HG03442 (cell line): ENCODE measurements at regions not wholly inside any gene's neighbourhood (a gene's known extent, or its start where the extent isn't known, plus 50 kb on each side); places are given as distances from the start of the nearest gene placed in this dataset.

Source experiments
- ATAC-seq: cut with Tn5 transposase; IDR thresholded peaks from one replicate; pipeline ENCODE4 v1.9.1; 2021; ENCODE audit warnings: mild to moderate bottlenecking, moderate library complexity; ENCODE audit not compliant: unreplicated experiment

- ATAC-seq, result no peak
Observed at GRCh38 chr7:46203926-46204325, 282.9 kb upstream of the IGFBP3 start.

DNA sequence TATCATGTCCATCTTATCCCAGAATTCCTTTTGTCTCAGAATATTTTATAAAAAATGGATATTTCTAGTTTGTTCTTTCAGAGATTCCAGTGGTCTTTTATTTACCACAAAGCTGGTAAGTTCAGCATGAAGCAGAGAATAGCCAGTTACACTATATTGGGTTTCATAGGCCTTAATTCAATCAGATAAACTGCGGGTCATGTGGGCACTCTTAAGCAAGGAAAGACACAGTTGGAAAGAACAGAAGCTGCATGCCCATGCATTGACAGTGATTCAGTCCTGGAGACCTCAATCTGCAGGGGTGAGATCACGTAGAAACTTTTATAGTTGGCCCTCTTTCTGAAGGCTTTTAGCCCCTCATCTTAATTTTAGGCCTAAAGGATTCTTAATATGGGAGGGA is 281.3 kb upstream of the IGFBP3 start:
- no peak for ATAC-seq

DNA sequence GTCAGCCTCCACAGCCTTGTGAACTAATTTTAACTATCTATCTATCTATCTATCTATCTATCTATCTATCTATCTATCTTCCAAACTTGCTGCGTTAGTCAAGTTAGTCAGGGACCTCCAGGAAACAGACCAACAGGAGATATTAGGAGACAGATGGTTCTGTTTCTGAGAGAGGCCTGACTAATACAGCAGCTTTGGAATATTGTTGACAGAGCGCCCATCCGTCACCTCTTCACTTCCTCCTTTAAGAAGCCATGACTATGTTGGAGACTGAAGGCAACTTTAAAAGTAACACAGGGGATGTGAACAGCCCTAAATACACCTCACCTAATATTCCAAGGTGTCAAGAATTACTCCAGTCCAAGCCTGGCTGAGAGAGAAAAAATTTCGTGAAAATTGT is 280.9 kb upstream of the IGFBP3 start:
- no peak for ATAC-seq

GRCh38 chr7:46198701-46199100 is 277.6 kb upstream of the IGFBP3 start:
- ATAC-seq, result no peak

DNA sequence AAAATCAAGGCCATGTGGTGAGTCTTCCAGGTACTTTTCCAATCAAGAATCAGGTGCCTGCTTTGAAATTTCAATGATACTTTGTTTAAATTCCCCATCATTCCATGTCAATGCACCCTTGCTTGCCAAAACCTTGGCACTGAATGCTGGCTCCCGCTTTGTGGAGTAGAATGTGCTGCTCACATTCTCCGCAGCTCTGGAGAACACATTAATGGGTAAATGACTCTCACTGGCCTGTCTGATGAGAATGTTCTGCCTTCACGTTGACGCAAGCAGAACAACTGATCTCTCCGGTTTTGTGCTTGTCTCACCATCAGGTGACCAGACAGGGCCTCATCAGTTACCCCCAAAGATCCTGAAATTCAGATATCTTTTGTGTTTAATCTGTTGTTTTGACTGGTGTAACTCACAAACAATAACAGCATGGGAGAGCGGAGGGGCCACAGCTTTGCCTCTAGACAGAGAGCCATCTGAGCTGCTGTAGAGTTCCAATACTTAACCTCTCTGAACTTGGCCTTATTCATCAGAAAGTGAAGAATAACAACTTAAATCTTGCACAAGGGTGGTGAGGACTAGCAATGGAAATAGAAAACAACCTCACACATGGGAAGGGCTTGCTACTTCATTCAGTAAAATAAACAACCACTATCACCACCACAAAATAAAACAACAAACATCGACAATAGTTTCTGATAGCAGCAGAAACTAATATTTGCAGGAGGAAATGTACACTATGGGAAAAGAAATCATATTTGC is 276.9 kb upstream of the IGFBP3 start:
- ATAC-seq, result no peak

- ATAC-seq, result no peak
Observed at GRCh38 chr7:46195934-46196333, 274.9 kb upstream of the IGFBP3 start.

GRCh38 chr7:46192271-46192670 is 271.2 kb upstream of the IGFBP3 start:
- no peak for ATAC-seq

DNA sequence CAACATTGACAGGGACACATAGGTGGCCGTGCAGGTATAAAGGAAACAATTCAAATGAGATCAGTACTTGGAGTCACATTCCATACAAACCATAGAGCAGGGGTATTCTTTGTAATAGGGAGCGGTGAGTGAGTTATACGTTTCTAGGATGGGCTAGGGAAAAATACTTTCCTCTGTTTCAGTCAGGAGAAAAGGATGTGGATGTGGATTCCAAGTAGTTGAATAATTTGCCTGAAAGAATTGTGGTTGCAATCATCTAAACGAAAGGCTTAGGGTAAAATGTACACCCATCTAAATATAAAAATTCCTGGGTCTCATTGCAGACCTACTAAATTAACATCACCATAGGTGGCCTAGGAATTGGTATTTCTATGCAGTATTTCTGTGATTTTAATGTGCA is 270.7 kb upstream of the IGFBP3 start:
- no peak for ATAC-seq

GRCh38 chr7:46191296-46191695 is 270.2 kb upstream of the IGFBP3 start:
- ATAC-seq, result no peak

- no peak for ATAC-seq
Observed at GRCh38 chr7:46189255-46189790, 268.3 kb upstream of the IGFBP3 start.

DNA sequence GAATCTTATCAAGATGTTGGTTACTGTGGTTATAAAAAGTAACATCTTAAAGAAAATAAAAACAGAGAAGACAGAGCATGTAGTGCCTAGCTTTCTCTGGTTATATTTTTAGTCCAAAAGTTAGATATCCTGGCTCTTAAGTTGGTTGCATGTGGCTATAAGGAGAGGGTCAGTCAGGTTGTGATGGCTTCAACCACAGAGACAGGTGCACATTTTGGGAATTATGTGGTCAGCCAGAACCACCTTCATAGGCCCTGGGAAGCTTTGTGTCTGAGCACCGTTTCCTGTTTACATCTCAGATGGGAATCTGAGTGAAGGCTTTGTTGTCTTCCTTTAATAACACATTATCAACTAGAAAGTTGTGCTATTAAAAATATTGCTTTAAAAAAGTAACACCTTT is 265.1 kb upstream of the IGFBP3 start:
- ATAC-seq, result no peak

DNA sequence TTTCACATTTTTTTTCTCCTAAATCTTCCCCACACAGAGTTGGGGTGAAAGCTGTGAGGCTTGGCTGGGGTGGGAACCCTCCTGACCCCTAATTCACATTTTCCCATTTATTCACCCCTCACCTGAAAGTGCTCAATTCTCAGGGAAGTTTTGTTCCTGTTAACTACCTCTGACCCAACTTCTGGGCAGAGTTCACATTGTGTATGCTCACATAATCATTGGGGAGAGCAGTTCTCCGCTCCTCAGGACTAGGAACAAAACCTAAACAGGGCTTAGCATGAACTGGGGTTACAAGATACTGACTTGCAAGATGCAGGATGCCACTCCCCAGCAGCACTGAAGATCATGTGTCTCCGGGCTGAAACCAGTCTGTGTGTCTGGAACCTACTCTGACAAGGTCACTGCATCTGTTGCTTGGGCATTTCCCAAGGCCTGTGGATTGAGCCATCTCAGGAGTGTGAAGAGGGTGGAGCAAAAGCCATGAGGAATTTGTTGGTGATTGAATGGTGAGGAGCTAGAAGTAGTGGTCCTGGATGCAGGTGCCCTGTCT is 258.1 kb upstream of the IGFBP3 start:
- ATAC-seq, result no peak

DNA sequence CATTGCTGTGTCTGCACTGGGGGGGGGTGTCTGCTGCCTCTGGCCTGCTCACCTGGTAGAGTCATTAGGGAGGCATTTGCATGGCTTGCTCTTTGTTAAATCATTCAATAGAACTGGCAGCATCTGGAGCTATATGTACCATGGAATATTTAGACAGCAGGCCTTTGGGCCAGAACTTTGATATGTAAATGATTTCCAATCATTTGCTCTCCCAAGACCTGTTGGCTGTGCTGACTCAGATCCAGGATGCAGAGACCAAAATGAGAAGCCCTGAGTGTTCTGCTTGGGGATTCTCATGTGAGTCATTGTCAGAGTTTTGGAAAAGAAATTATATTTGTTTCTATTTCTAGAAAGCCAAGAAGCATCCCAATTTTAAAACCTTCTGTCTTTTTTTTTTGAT is 257.6 kb upstream of the IGFBP3 start:
- no peak for ATAC-seq

DNA sequence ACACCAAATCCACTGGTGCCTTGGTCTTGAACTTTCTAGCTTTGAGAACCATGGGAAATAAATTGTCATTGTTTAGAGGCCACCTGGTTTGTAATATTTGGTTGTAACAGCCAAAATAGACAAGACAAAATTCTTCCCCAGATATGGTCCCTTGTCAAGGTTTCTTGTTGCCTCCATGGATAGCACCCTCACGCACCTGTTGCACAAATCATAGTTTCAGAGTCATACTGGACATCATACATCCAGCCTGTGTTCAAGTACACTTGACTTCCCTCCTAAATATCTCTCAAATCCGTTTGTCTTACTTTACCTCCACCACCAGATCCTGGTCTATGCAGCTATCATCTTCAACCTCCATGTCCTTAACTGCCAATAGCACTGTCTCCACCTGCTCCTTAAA is 256.7 kb upstream of the IGFBP3 start:
- ATAC-seq, result no peak

- ATAC-seq, result no peak
Observed at GRCh38 chr7:46175221-46175620, 254.1 kb upstream of the IGFBP3 start.

DNA sequence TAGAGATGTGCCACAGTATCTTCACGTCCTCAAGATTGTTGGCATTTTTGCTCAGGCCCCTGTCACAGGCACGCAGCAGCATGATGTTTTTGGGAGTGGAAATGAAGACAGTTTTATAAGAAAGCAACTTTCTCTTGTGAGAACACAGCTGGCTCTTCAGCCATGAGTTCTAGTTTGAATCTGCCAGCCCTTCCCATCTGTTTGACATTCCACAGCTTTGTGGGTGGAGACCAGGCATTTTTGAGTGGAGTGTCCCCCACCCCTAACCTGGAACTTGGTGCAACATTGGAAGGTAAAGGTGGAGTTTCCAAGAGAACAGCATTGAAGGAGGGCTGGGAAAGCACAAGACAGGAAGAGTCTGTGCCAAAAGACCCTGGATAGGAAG is 253.1 kb upstream of the IGFBP3 start:
- ATAC-seq, result no peak

DNA sequence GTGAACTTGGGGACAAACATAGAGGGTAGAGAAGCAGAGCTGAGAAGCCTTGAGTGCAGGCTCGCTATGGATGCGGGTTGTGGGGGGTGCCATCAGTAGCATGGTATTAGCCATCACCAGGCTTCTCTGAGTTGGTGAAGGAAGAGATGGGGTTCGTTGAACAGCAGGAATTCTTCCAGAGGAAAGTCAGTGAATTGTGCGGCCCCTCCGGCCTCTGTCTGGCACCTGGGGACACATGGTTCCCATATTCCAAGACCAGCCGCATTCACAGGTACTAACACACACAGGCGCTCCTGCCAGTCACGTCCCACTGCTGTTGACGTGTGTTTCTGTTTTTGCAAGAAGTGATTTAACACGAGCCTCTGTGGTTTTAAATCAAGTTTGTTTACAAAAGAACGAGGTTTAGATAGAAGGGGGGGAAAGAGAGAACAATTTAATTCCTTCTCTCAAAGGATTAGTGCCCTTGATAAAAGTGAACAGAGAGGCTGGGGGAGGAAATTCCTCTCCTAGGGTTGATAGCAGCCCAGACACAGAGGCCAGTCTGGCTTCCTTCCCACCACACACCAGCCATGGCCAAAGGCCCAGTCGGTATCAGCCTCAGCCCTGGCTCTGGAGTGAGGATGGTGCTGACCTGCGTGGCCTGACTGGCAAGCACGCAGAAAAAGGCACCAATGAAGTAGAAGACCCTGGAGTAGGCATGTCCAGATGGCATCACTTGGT is 252.6 kb upstream of the IGFBP3 start:
- ATAC-seq, result no peak

GRCh38 chr7:46170792-46171191 is 249.7 kb upstream of the IGFBP3 start:
- no peak for ATAC-seq

DNA sequence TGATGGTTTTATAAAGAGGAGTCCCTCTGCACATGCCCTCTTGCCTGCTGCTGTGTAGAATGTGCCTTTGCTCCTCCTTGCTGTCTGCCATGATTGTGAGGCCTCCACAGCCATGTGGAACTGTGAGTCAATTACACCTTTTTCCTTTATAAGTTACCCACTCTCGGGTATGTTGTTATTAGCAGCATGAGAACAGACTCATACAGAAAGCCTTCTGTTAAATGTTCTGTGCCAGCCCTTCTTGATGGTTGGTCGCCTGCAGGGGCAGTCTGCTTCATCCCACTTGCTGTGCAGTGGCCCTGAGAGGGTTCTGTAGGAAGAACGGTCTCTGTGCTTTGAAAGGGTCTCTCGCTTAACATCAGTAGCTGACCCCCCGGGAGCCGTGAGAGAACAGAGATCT is 248.9 kb upstream of the IGFBP3 start:
- ATAC-seq, result no peak

- ATAC-seq, result no peak
Observed at GRCh38 chr7:46169384-46169755, 248.3 kb upstream of the IGFBP3 start.

- no peak for ATAC-seq
Observed at GRCh38 chr7:46168671-46169383, 247.8 kb upstream of the IGFBP3 start.

DNA sequence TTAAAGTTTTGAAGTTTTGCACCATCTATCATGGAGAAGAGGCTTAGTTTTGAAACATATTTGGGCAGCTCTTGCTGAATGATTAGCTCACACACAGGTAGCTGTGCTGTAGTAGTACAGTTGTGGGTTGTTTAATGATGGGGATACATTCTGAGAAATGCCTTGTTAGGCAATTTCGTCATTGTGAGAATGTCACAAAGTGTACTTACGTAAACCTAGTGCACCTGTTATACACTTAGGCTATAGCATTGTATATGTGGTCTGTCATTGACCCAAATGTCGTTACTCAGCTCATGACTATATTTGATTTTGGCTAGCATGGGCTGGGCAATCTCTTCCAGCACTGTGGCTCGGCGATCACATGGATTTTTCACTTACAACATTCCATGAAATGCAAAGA is 247.2 kb upstream of the IGFBP3 start:
- ATAC-seq, result no peak
